ENCODE measurements at regions not wholly inside any gene's neighbourhood (a gene's known extent, or its start where the extent isn't known, plus 50 kb on each side); places are given as distances from the start of the nearest gene placed in this dataset.

DNA sequence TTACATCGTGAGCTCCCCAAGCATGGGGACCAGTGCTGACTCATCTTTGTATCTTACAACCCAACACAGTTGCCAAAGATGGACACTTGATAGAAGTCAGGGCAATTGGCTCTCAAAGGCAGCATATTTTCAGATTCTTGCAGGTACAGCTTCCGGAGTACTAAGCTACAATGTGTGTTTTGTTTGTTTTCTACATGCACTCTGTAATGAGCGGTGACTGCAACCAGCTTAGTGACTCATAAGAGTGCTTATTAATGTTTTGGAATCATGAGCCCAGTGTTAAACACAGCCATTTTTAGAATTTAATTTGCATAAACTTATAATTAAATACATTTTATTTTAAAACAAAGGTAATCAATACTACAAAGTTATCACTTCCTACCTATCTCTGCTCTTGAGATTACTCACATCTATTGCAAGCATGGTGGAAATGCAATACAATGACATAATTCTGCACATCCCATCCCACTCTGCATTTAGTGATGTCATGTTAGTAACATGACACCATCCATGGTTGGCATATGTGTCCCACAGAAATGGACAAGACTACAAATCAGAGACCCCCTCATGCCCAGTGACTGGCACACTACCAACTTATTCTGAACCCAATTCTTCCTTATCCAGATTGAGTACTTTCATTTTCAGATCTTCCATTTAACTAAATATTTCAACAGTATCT is 399.8 kb upstream of the ST6GAL2 start:
- Histone ChIP-seq H3K36me3 (ENCODE audit: insufficient read depth, low read length) (no peaks in the 10 kb centered on the region), H3K4me1 (ENCODE audit: insufficient read depth, low read length) (no peaks in the 10 kb centered on the region), H3K79me2 (ENCODE audit: insufficient read depth, low read length) (no peaks in the 10 kb centered on the region), H3K4me3 (ENCODE audit: low read depth in 1 of 2, low read length in 2 of 2) (no peak overlapping the region), H3K27ac (ENCODE audit: low read length) (no peak overlapping the region), H3K4me2 (ENCODE audit: insufficient read depth, low read length) (no peak overlapping the region), H3K27me3 (ENCODE audit: insufficient read depth, low read length, poor library complexity) (peaks cover 3% of the 10 kb centered on the region), H3K9ac (ENCODE audit: low read depth, low read length) (no peak overlapping the region), H3K9me3 (ENCODE audit: insufficient read depth, low read length, severe bottlenecking) (no peaks in the 10 kb centered on the region), H4K20me1 (ENCODE audit: insufficient read depth, low read length) (no peaks in the 10 kb centered on the region), H2AFZ (ENCODE audit: low read depth, low read length) (no peak overlapping the region)
- ATAC-seq (ENCODE audit: insufficient read depth, low read depth), result no peak
- TF ChIP-seq, protein P1, sequence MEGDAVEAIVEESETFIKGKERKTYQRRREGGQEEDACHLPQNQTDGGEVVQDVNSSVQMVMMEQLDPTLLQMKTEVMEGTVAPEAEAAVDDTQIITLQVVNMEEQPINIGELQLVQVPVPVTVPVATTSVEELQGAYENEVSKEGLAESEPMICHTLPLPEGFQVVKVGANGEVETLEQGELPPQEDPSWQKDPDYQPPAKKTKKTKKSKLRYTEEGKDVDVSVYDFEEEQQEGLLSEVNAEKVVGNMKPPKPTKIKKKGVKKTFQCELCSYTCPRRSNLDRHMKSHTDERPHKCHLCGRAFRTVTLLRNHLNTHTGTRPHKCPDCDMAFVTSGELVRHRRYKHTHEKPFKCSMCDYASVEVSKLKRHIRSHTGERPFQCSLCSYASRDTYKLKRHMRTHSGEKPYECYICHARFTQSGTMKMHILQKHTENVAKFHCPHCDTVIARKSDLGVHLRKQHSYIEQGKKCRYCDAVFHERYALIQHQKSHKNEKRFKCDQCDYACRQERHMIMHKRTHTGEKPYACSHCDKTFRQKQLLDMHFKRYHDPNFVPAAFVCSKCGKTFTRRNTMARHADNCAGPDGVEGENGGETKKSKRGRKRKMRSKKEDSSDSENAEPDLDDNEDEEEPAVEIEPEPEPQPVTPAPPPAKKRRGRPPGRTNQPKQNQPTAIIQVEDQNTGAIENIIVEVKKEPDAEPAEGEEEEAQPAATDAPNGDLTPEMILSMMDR (IDR thresholded peaks at IDR 0.05; ENCODE audit: borderline replicate concordance, extremely low read depth, low read length, poor library complexity, severe bottlenecking), result no peak
- TF ChIP-seq EZH2 (IDR thresholded peaks at IDR 0.05; ENCODE audit: borderline replicate concordance, low read depth, low read length, severe bottlenecking), result no peak
- no peak for DNase-seq

- Histone ChIP-seq H3K9me3 (ENCODE audit: insufficient read depth, low read length, severe bottlenecking) (no peaks in the 10 kb centered on the region), H4K20me1 (ENCODE audit: insufficient read depth, low read length) (no peaks in the 10 kb centered on the region), H3K79me2 (ENCODE audit: insufficient read depth, low read length) (no peaks in the 10 kb centered on the region), H3K27ac (ENCODE audit: low read length) (no peak overlapping the region), H3K27me3 (ENCODE audit: insufficient read depth, low read length, poor library complexity) (peaks cover 3% of the 10 kb centered on the region), H3K9ac (ENCODE audit: low read depth, low read length) (no peak overlapping the region), H3K4me1 (ENCODE audit: insufficient read depth, low read length) (no peaks in the 10 kb centered on the region), H3K4me3 (ENCODE audit: low read depth in 1 of 2, low read length in 2 of 2) (no peak overlapping the region), H3K4me2 (ENCODE audit: insufficient read depth, low read length) (no peak overlapping the region), H2AFZ (ENCODE audit: low read depth, low read length) (no peak overlapping the region), H3K36me3 (ENCODE audit: insufficient read depth, low read length) (no peaks in the 10 kb centered on the region)
- TF ChIP-seq, protein P1 (IDR thresholded peaks at IDR 0.05; ENCODE audit: borderline replicate concordance, extremely low read depth, low read length, poor library complexity, severe bottlenecking), result no peak
- no peak for TF ChIP-seq EZH2 (IDR thresholded peaks at IDR 0.05; ENCODE audit: borderline replicate concordance, low read depth, low read length, severe bottlenecking)
- ATAC-seq (ENCODE audit: insufficient read depth, low read depth) (no peak), DNase-seq (no peak)
Measured at GRCh38 chr2:107290041-107290440, 404.1 kb upstream of the ST6GAL2 start.

- ATAC-seq (ENCODE audit: insufficient read depth, low read depth) (no peak), DNase-seq (no peak)
- Histone ChIP-seq H3K9ac (ENCODE audit: low read depth, low read length) (no peak overlapping the region), H3K4me2 (ENCODE audit: insufficient read depth, low read length) (no peak overlapping the region), H3K36me3 (ENCODE audit: insufficient read depth, low read length) (no peaks in the 10 kb centered on the region), H4K20me1 (ENCODE audit: insufficient read depth, low read length) (no peaks in the 10 kb centered on the region), H3K4me3 (ENCODE audit: low read depth in 1 of 2, low read length in 2 of 2) (no peak overlapping the region), H3K27ac (ENCODE audit: low read length) (no peak overlapping the region), H3K4me1 (ENCODE audit: insufficient read depth, low read length) (no peaks in the 10 kb centered on the region), H2AFZ (ENCODE audit: low read depth, low read length) (no peak overlapping the region), H3K27me3 (ENCODE audit: insufficient read depth, low read length, poor library complexity) (no peaks in the 10 kb centered on the region), H3K9me3 (ENCODE audit: insufficient read depth, low read length, severe bottlenecking) (no peaks in the 10 kb centered on the region), H3K79me2 (ENCODE audit: insufficient read depth, low read length) (no peaks in the 10 kb centered on the region)
- no peak for TF ChIP-seq EZH2 (IDR thresholded peaks at IDR 0.05; ENCODE audit: borderline replicate concordance, low read depth, low read length, severe bottlenecking)
- TF ChIP-seq, protein P1 (IDR thresholded peaks at IDR 0.05; ENCODE audit: borderline replicate concordance, extremely low read depth, low read length, poor library complexity, severe bottlenecking), result no peak
Measured at GRCh38 chr2:107303964-107304363, 418.0 kb upstream of the ST6GAL2 start.
